IPS DF 6.9 (cell line): ENCODE measurements at regions not wholly inside any gene's neighbourhood (a gene's known extent, or its start where the extent isn't known, plus 50 kb on each side); places are given as distances from the start of the nearest gene placed in this dataset.

Source experiments
- DNase-seq: peaks from one replicate; pipeline ENCODE4 v3.0.0-alpha.2; 2013; ENCODE audit warnings: low read depth, low spot score
- H3K27ac ChIP-seq: one replicate; pipeline ENCODE4 v1.5.1; 2013; ENCODE audit warnings: low read length, control low read depth
- H3K27me3 ChIP-seq: 2 replicates; pipeline ENCODE4 v1.6.1; 2013; ENCODE audit warnings: mild to moderate bottlenecking, low read length; ENCODE audit not compliant: control insufficient read depth, insufficient read depth
- H3K36me3 ChIP-seq: 2 replicates; pipeline ENCODE4 v1.6.1; 2013; ENCODE audit warnings: low read length; ENCODE audit not compliant: control insufficient read depth, insufficient read depth
- H3K4me1 ChIP-seq: 2 replicates; pipeline ENCODE4 v1.6.1; 2013; ENCODE audit warnings: low read length; ENCODE audit not compliant: control insufficient read depth, insufficient read depth
- H3K4me3 ChIP-seq: 2 replicates; pipeline ENCODE4 v1.5.1; 2013; ENCODE audit warnings: mild to moderate bottlenecking, low read length
- H3K9me3 ChIP-seq: 2 replicates; pipeline ENCODE4 v1.6.1; 2013; ENCODE audit warnings: low read length, inconsistent platforms; ENCODE audit not compliant: control insufficient read depth, insufficient read depth
- WGBS: extraction: QIAGEN DNeasy Blood & Tissue Kit; methylation state at CpG from one replicate; pipeline ENCODE4 v1.1.7; 2013; ENCODE audit warnings: mixed read lengths, missing lambda C conversion rate; ENCODE audit not compliant: insufficient read length, insufficient coverage; 5-methylcytosine and 5-hydroxymethylcytosine counted together

- Histone ChIP-seq H3K27me3 (no peaks in the 10 kb centered on the region), H3K4me1 (peaks cover 2% of the 10 kb centered on the region), H3K36me3 (no peaks in the 10 kb centered on the region), H3K9me3 (no peaks in the 10 kb centered on the region), H3K4me3 (no peak overlapping the region), H3K27ac (peak overlapping the region; percentile 51)
- no peak for DNase-seq
- no CpG with 5 or more reads among the region's 11 CpGs for WGBS
Measured at GRCh38 chr4:138659037-138659811, 356.4 kb upstream of the NOCT start.

GRCh38 chr4:138658518-138658917 lies 357.1 kb upstream of the NOCT start:
- Histone ChIP-seq H3K27me3 (no peaks in the 10 kb centered on the region), H3K4me3 (no peak overlapping the region), H3K9me3 (no peaks in the 10 kb centered on the region), H3K27ac (peak overlapping the region; percentile 51), H3K4me1 (peaks cover 2% of the 10 kb centered on the region), H3K36me3 (no peaks in the 10 kb centered on the region)
- WGBS = no CpG with 5 or more reads among the region's 2 CpGs
- no peak for DNase-seq

- Histone ChIP-seq H3K4me1 (peaks cover 2% of the 10 kb centered on the region), H3K27me3 (no peaks in the 10 kb centered on the region), H3K9me3 (no peaks in the 10 kb centered on the region), H3K4me3 (no peak overlapping the region), H3K36me3 (no peaks in the 10 kb centered on the region), H3K27ac (no peak overlapping the region)
- DNase-seq = no peak
- no CpG with 5 or more reads among the region's 3 CpGs for WGBS
Measured at GRCh38 chr4:138656990-138657389, 358.6 kb upstream of the NOCT start.

- H3K9me3 ChIP-seq = no peaks in the 10 kb centered on the region
- no peak overlapping the region for H3K4me3 ChIP-seq
- no peaks in the 10 kb centered on the region; the same call in 1 of the 2 replicates for H3K4me1 ChIP-seq
- no peaks in the 10 kb centered on the region for H3K36me3 ChIP-seq
- H3K27ac ChIP-seq = no peak overlapping the region
- no peak for DNase-seq
- no CpG with 5 or more reads among the region's 3 CpGs for WGBS
- no peaks in the 10 kb centered on the region for H3K27me3 ChIP-seq
Measured at GRCh38 chr4:138655985-138656384, 359.6 kb upstream of the NOCT start.

- H3K4me3 ChIP-seq = no peak overlapping the region
- no peak for DNase-seq
- no peak overlapping the region for H3K27ac ChIP-seq
- no peaks in the 10 kb centered on the region for H3K27me3 ChIP-seq
- no peaks in the 10 kb centered on the region; the same call in 1 of the 2 replicates for H3K4me1 ChIP-seq
- no CpG with 5 or more reads among the region's 1 CpG for WGBS
- no peaks in the 10 kb centered on the region for H3K36me3 ChIP-seq
- no peaks in the 10 kb centered on the region for H3K9me3 ChIP-seq
Measured at GRCh38 chr4:138655286-138655685, 360.3 kb upstream of the NOCT start.

GRCh38 chr4:138650929-138651448 lies 364.6 kb upstream of the NOCT start:
- Histone ChIP-seq H3K9me3 (no peaks in the 10 kb centered on the region), H3K27me3 (no peaks in the 10 kb centered on the region), H3K27ac (no peak overlapping the region), H3K4me3 (no peak overlapping the region), H3K36me3 (no peaks in the 10 kb centered on the region), H3K4me1 (peaks cover 3% of the 10 kb centered on the region; the same call in 1 of the 2 replicates)
- WGBS = no CpG with 5 or more reads among the region's 2 CpGs
- no peak for DNase-seq

GRCh38 chr4:138650495-138650894 lies 365.1 kb upstream of the NOCT start:
- no peak for DNase-seq
- Histone ChIP-seq H3K9me3 (no peaks in the 10 kb centered on the region), H3K4me1 (peaks cover 3% of the 10 kb centered on the region; the same call in 1 of the 2 replicates), H3K4me3 (no peak overlapping the region), H3K27ac (no peak overlapping the region), H3K27me3 (no peaks in the 10 kb centered on the region), H3K36me3 (no peaks in the 10 kb centered on the region)
- no CpG with 5 or more reads among the region's 3 CpGs for WGBS

GRCh38 chr4:138647433-138647832 lies 368.1 kb upstream of the NOCT start:
- DNase-seq = no peak
- Histone ChIP-seq H3K27me3 (no peaks in the 10 kb centered on the region), H3K36me3 (no peaks in the 10 kb centered on the region), H3K27ac (no peak overlapping the region), H3K9me3 (no peaks in the 10 kb centered on the region), H3K4me3 (no peak overlapping the region), H3K4me1 (peaks cover 4% of the 10 kb centered on the region; the same call in 1 of the 2 replicates)
- no CpG with 5 or more reads among the region's 2 CpGs for WGBS

- Histone ChIP-seq H3K27ac (no peak overlapping the region), H3K4me3 (no peak overlapping the region), H3K9me3 (no peaks in the 10 kb centered on the region), H3K36me3 (no peaks in the 10 kb centered on the region), H3K27me3 (no peaks in the 10 kb centered on the region), H3K4me1 (peaks cover 4% of the 10 kb centered on the region; the same call in 1 of the 2 replicates)
- DNase-seq = no peak
- WGBS = no CpG with 5 or more reads among the region's 4 CpGs
Measured at GRCh38 chr4:138646383-138646782, 369.2 kb upstream of the NOCT start.

GRCh38 chr4:138645289-138645688 lies 370.3 kb upstream of the NOCT start:
- Histone ChIP-seq H3K27ac (no peak overlapping the region), H3K4me3 (no peak overlapping the region), H3K27me3 (no peaks in the 10 kb centered on the region), H3K36me3 (no peaks in the 10 kb centered on the region), H3K9me3 (no peaks in the 10 kb centered on the region), H3K4me1 (peaks cover 4% of the 10 kb centered on the region; the same call in 1 of the 2 replicates)
- no peak for DNase-seq
- WGBS = no CpG with 5 or more reads among the region's 4 CpGs
